Bronchial epithelial cell (primary cell): ENCODE measurements at regions not wholly inside any gene's neighbourhood (a gene's known extent, or its start where the extent isn't known, plus 50 kb on each side); places are given as distances from the start of the nearest gene placed in this dataset.

ENCODE experiments used
- DNase-seq: peaks from one replicate; pipeline ENCODE4 v3.0.0-alpha.2; 2010; ENCODE audit warnings: low read depth
- FAIRE-seq: peaks from 2 replicates; lab custom pipeline; 2011; peaks lifted over from hg19 to GRCh38; lab: Jason Lieb, UNC
- H3K27me3 ChIP-seq: 2 replicates; pipeline ENCODE4 v1.5.1; 2011; ENCODE audit warnings: low read length; ENCODE audit not compliant: control insufficient read depth, insufficient read depth
- H3K36me3 ChIP-seq: 2 replicates; pipeline ENCODE4 v1.5.1; 2011; ENCODE audit warnings: low read length; ENCODE audit not compliant: control insufficient read depth, insufficient read depth
- H3K4me3 ChIP-seq: 2 replicates; pipeline ENCODE4 v1.5.1; 2011; ENCODE audit warnings: mild to moderate bottlenecking, low read depth, low read length, control low read depth
- CTCF ChIP-seq: IDR thresholded peaks from 2 replicates; pipeline ENCODE4 v1.5.1; 2011; ENCODE audit warnings: mild to moderate bottlenecking, moderate library complexity, low read length, control low read depth, inconsistent platforms; ENCODE audit not compliant: insufficient read depth, severe bottlenecking

GRCh38 chr2:71743995-71744675, 290.8 kb downstream of the DYSF start:
- peak; percentile 14 for DNase-seq
- Histone ChIP-seq H3K36me3 (no peaks in the 10 kb centered on the region), H3K27me3 (no peaks in the 10 kb centered on the region), H3K4me3 (no peak overlapping the region)
- FAIRE-seq = no peak
- TF ChIP-seq CTCF = no peak

GRCh38 chr2:71742953-71743601, 289.7 kb downstream of the DYSF start:
- DNase-seq = peak; percentile 60
- FAIRE-seq = no peak

GRCh38 chr2:71736986-71737385, 283.6 kb downstream of the DYSF start:
- FAIRE-seq (no peak), DNase-seq (no peak)
- Histone ChIP-seq H3K4me3 (no peak overlapping the region), H3K27me3 (no peaks in the 10 kb centered on the region), H3K36me3 (no peaks in the 10 kb centered on the region)
- TF ChIP-seq CTCF = no peak

More at GRCh38 chr2:71742953-71743601, 289.7 kb downstream of the DYSF start:
- Histone ChIP-seq H3K4me3 (no peak overlapping the region), H3K27me3 (no peaks in the 10 kb centered on the region), H3K36me3 (no peaks in the 10 kb centered on the region)
- TF ChIP-seq CTCF = no peak

- FAIRE-seq = no peak
- H3K36me3 ChIP-seq = no peaks in the 10 kb centered on the region
- no peaks in the 10 kb centered on the region for H3K27me3 ChIP-seq
- TF ChIP-seq CTCF = no peak
- no peak overlapping the region for H3K4me3 ChIP-seq
- no peak for DNase-seq
These were observed 282.9 kb downstream of the DYSF start for GRCh38 chr2:71736091-71736861.
